AG09319 (cell line): ENCODE measurements at regions not wholly inside any gene's neighbourhood (a gene's known extent, or its start where the extent isn't known, plus 50 kb on each side); places are given as distances from the start of the nearest gene placed in this dataset.

ENCODE experiments used
- DNase-seq: peaks from one replicate; pipeline ENCODE4 v3.0.0-alpha.2; 2010; ENCODE audit warnings: low read depth; ENCODE audit errors: extremely low read depth
- CTCF ChIP-seq: IDR thresholded peaks from 2 replicates; pipeline ENCODE4 v1.5.1; 2011; ENCODE audit warnings: low read depth, mild to moderate bottlenecking, inconsistent platforms, low read length, moderate library complexity

GRCh38 chr3:14329842-14330241 is 72.6 kb upstream of the SLC6A6 start:
- no peak for TF ChIP-seq CTCF
- DNase-seq = no peak

- no peak for DNase-seq
- TF ChIP-seq CTCF = no peak
Measured at GRCh38 chr3:14330508-14330907, 71.9 kb upstream of the SLC6A6 start.

GRCh38 chr3:14331251-14331650 is 71.2 kb upstream of the SLC6A6 start:
- no peak for TF ChIP-seq CTCF
- no peak for DNase-seq

GRCh38 chr3:14332392-14332791 is 70.0 kb upstream of the SLC6A6 start:
- TF ChIP-seq CTCF = no peak
- no peak for DNase-seq

- TF ChIP-seq CTCF = no peak
- no peak for DNase-seq
Measured at GRCh38 chr3:14333215-14333614, 69.2 kb upstream of the SLC6A6 start.

- no peak for DNase-seq
- TF ChIP-seq CTCF = no peak
Measured at GRCh38 chr3:14333621-14334020, 68.8 kb upstream of the SLC6A6 start.

- DNase-seq = no peak
- no peak for TF ChIP-seq CTCF
Measured at GRCh38 chr3:14334136-14334535, 68.3 kb upstream of the SLC6A6 start.
